H9 (cell line): ENCODE measurements at regions not wholly inside any gene's neighbourhood (a gene's known extent, or its start where the extent isn't known, plus 50 kb on each side); places are given as distances from the start of the nearest gene placed in this dataset.

Experiments
- DNase-seq: peaks from one replicate; pipeline ENCODE4 v3.0.0-alpha.2; 2017
- H2AFZ ChIP-seq: one replicate; pipeline ENCODE4 v1.6.1; 2013; ENCODE audit warnings: mild to moderate bottlenecking, low read length, control low read depth, moderate library complexity
- H2AK5ac ChIP-seq: 2 replicates; pipeline ENCODE4 v1.6.1; 2013; ENCODE audit warnings: low read length, control low read depth, mixed read lengths; ENCODE audit not compliant: insufficient read length
- H2BK120ac ChIP-seq: one replicate; pipeline ENCODE4 v1.6.1; 2013; ENCODE audit warnings: low read depth, mild to moderate bottlenecking, low read length, control low read depth, inconsistent platforms; ENCODE audit not compliant: poor library complexity, severe bottlenecking
- H2BK12ac ChIP-seq: 2 replicates; pipeline ENCODE4 v1.6.1; 2013; ENCODE audit warnings: low read length, control low read depth, mixed read lengths, low read depth; ENCODE audit not compliant: insufficient read length
- H2BK15ac ChIP-seq: 2 replicates; pipeline ENCODE4 v1.6.1; 2013; ENCODE audit warnings: low read depth, low read length, control low read depth
- H2BK20ac ChIP-seq: one replicate; pipeline ENCODE4 v1.6.1; 2013; ENCODE audit warnings: low read depth, mild to moderate bottlenecking, low read length, control low read depth, inconsistent platforms; ENCODE audit not compliant: poor library complexity, severe bottlenecking
- H2BK5ac ChIP-seq: 2 replicates; pipeline ENCODE4 v1.6.1; 2013; ENCODE audit warnings: low read length, control low read depth, mixed read lengths; ENCODE audit not compliant: insufficient read length
- H3K14ac ChIP-seq: 2 replicates; pipeline ENCODE4 v1.6.1; 2013; ENCODE audit warnings: low read length, control low read depth; ENCODE audit not compliant: insufficient read depth
- H3K18ac ChIP-seq: 2 replicates; pipeline ENCODE4 v1.6.1; 2013; ENCODE audit warnings: low read depth, mild to moderate bottlenecking, mixed read lengths, low read length, control low read depth; ENCODE audit not compliant: insufficient read length
- H3K23ac ChIP-seq: 2 replicates; pipeline ENCODE4 v1.6.1; 2013; ENCODE audit warnings: low read length, control low read depth, mixed read lengths, low read depth; ENCODE audit not compliant: insufficient read length
- H3K23me2 ChIP-seq: 2 replicates; pipeline ENCODE4 v1.6.1; 2013; ENCODE audit warnings: low read depth, mild to moderate bottlenecking, mixed read lengths, low read length, control low read depth; ENCODE audit not compliant: insufficient read length, poor library complexity, severe bottlenecking
- H3K27ac ChIP-seq: 2 replicates; pipeline ENCODE4 v1.5.1; 2013; ENCODE audit warnings: low read length, control low read depth, mixed read lengths, low read depth; ENCODE audit not compliant: insufficient read length
- H3K27me3 ChIP-seq: 2 replicates; pipeline ENCODE4 v1.6.1; 2013; ENCODE audit warnings: low read length, control low read depth, inconsistent platforms; ENCODE audit not compliant: insufficient read depth
- H3K4ac ChIP-seq: 2 replicates; pipeline ENCODE4 v1.6.1; 2013; ENCODE audit warnings: low read depth, mild to moderate bottlenecking, control low read depth, inconsistent platforms, low read length, moderate library complexity
- H3K4me1 ChIP-seq: 2 replicates; pipeline ENCODE4 v1.6.1; 2013; ENCODE audit warnings: low read length, control low read depth, inconsistent platforms; ENCODE audit not compliant: insufficient read depth
- H3K4me2 ChIP-seq: 2 replicates; pipeline ENCODE4 v1.6.1; 2013; ENCODE audit warnings: low read length, control low read depth, mixed read lengths; ENCODE audit not compliant: insufficient read length, insufficient read depth
- H3K56ac ChIP-seq: 2 replicates; pipeline ENCODE4 v1.6.1; 2013; ENCODE audit warnings: low read depth, mild to moderate bottlenecking, mixed read lengths, low read length, control low read depth; ENCODE audit not compliant: insufficient read length
- H3K79me1 ChIP-seq: 2 replicates; pipeline ENCODE4 v1.6.1; 2013; ENCODE audit warnings: low read depth, mild to moderate bottlenecking, moderate library complexity, low read length, control low read depth, inconsistent platforms; ENCODE audit not compliant: insufficient read depth, poor library complexity, severe bottlenecking
- H3K79me2 ChIP-seq: 2 replicates; pipeline ENCODE4 v1.6.1; 2013; ENCODE audit warnings: low read length, control low read depth, inconsistent platforms; ENCODE audit not compliant: insufficient read depth
- H3K9ac ChIP-seq: 2 replicates; pipeline ENCODE4 v1.6.1; 2013; ENCODE audit warnings: low read length, control low read depth, mixed read lengths; ENCODE audit not compliant: insufficient read length; ENCODE audit errors: extremely low read depth
- H3K9me3 ChIP-seq: one replicate; pipeline ENCODE4 v1.6.1; 2013; ENCODE audit warnings: low read depth, low read length, inconsistent platforms; ENCODE audit not compliant: control insufficient read depth
- H3T11ph ChIP-seq: one replicate; pipeline ENCODE4 v1.6.1; 2013; ENCODE audit warnings: mild to moderate bottlenecking, low read length, control low read depth, inconsistent platforms
- H4K20me1 ChIP-seq: one replicate; pipeline ENCODE4 v1.6.1; 2013; ENCODE audit not compliant: control insufficient read depth, insufficient read length, insufficient read depth
- H4K5ac ChIP-seq: 2 replicates; pipeline ENCODE4 v1.6.1; 2013; ENCODE audit warnings: low read depth, mild to moderate bottlenecking, mixed read lengths, low read length, control low read depth; ENCODE audit not compliant: insufficient read length
- H4K8ac ChIP-seq: replicated peaks from 2 replicates; pipeline ENCODE4 v1.6.1; 2013; ENCODE audit warnings: low read length, control low read depth, mixed read lengths, low read depth; ENCODE audit not compliant: insufficient read length
- H4K91ac ChIP-seq: 2 replicates; pipeline ENCODE4 v1.6.1; 2013; ENCODE audit warnings: low read depth, mild to moderate bottlenecking, moderate library complexity, mixed read lengths, low read length, control low read depth; ENCODE audit not compliant: insufficient read length
- H3K27ac Mint-ChIP-seq, 3 experiments: 2 replicates in 2 of 3; 3 replicates in 1 of 3; pipeline ENCODE4 v1.8.0; 2020 to 2021; ENCODE audit warnings: mixed read lengths in 3 of 3, mild to moderate bottlenecking in 1 of 3, moderate library complexity in 1 of 3
- H3K27me3 Mint-ChIP-seq: 2 replicates; pipeline ENCODE4 v1.8.0; 2021; ENCODE audit warnings: low read depth, mild to moderate bottlenecking, moderate library complexity, mixed read lengths
- H3K36me3 Mint-ChIP-seq, 3 experiments: 2 replicates in 2 of 3; 3 replicates in 1 of 3; pipeline ENCODE4 v1.8.0; 2020 to 2021; ENCODE audit warnings: low read depth in 3 of 3, mixed read lengths in 3 of 3; ENCODE audit not compliant: insufficient read depth in 1 of 3
- H3K4me1 Mint-ChIP-seq, 2 experiments: 2 replicates each; pipeline ENCODE4 v1.8.0; 2020; ENCODE audit warnings: mixed read lengths in 2 of 2
- H3K4me3 Mint-ChIP-seq, 2 experiments: 2 replicates in 1 of 2; 3 replicates in 1 of 2; pipeline ENCODE4 v1.8.0; 2020 to 2021; ENCODE audit warnings: mild to moderate bottlenecking in 2 of 2, mixed read lengths in 2 of 2, moderate library complexity in 1 of 2
- H3K9me3 Mint-ChIP-seq, 2 experiments: 2 replicates in 1 of 2; 3 replicates in 1 of 2; pipeline ENCODE4 v1.8.0; 2020; ENCODE audit warnings: mild to moderate bottlenecking in 2 of 2, mixed read lengths in 2 of 2, moderate library complexity in 1 of 2
- CTCF ChIP-seq: fragments of 200-600 bp; sonication (generic); conservative IDR thresholded peaks from 3 replicates; pipeline ENCODE4 v1.8.0; 2021; ENCODE audit warnings: antibody characterized with exemption, mild to moderate bottlenecking
- WGBS: extraction: QIAGEN DNeasy Blood & Tissue Kit; methylation state at CpG from one replicate; pipeline ENCODE4 v1.1.7; 2013; ENCODE audit warnings: missing lambda C conversion rate, low lambda C conversion rate, mixed read lengths; ENCODE audit not compliant: insufficient read length; ENCODE audit errors: extremely low coverage; 5-methylcytosine and 5-hydroxymethylcytosine counted together

- Histone ChIP-seq H2AFZ (no peak overlapping the region), H3K9me3 (no peaks in the 10 kb centered on the region), H4K8ac (no peak overlapping the region), H3T11ph (no peak overlapping the region), H2BK20ac (no peak overlapping the region), H3K4me1 (no peaks in the 10 kb centered on the region), H3K27ac (no peak overlapping the region), H3K79me1 (no peaks in the 10 kb centered on the region), H4K20me1 (no peaks in the 10 kb centered on the region), H2BK120ac (no peak overlapping the region), H3K18ac (no peak overlapping the region), H3K56ac (no peak overlapping the region), H3K4ac (no peak overlapping the region), H3K14ac (no peak overlapping the region), H2BK12ac (no peak overlapping the region), H2BK15ac (no peak overlapping the region), H3K23ac (no peak overlapping the region), H2AK5ac (no peak overlapping the region), H4K91ac (no peak overlapping the region), H3K9ac (no peak overlapping the region), H3K23me2 (no peaks in the 10 kb centered on the region), H2BK5ac (no peak overlapping the region), H3K27me3 (no peaks in the 10 kb centered on the region), H4K5ac (no peak overlapping the region), H3K4me2 (no peak overlapping the region), H3K79me2 (no peaks in the 10 kb centered on the region)
- no peak for DNase-seq
- peaks cover 9% of the 10 kb centered on the region for H3K27me3 Mint-ChIP-seq
- H3K4me1 Mint-ChIP-seq = no peaks in the 10 kb centered on the region
- no CpG with 5 or more reads among the region's 6 CpGs for WGBS
- H3K4me3 Mint-ChIP-seq = no peak overlapping the region
- TF ChIP-seq CTCF = no peak
- H3K9me3 Mint-ChIP-seq = peaks cover 41 to 43% of the 10 kb centered on the region in 2 experiments
- H3K27ac Mint-ChIP-seq = no peak overlapping the region
- no peaks in the 10 kb centered on the region; a peak in 1 of 7 replicates for H3K36me3 Mint-ChIP-seq
Observed at GRCh38 chrX:68934922-68935321, 106.1 kb downstream of the EFNB1 start.
